Stimulated activated CD8-positive, alpha-beta memory T cell treated with anti-CD3 and anti-CD28 coated beads, Interleukin-7, amount 100 ng/mL, for 1 hour (primary cell): ENCODE measurements at regions not wholly inside any gene's neighbourhood (a gene's known extent, or its start where the extent isn't known, plus 50 kb on each side); places are given as distances from the start of the nearest gene placed in this dataset.
"Not testable (repeated sequence)": the region's sequence is repeated elsewhere in the genome, so short reads cannot be mapped to it uniquely, and the experiment has no call there.

Source experiments
- DNase-seq, 2 donors: peaks; one replicate each; pipeline ENCODE4 v3.0.0-alpha.2; 2020; ENCODE audit warnings: low read depth in 2 of 2

GRCh38 chr9:113665064-113665463 is 201.5 kb downstream of the RGS3 start:
- no peak for DNase-seq

DNA sequence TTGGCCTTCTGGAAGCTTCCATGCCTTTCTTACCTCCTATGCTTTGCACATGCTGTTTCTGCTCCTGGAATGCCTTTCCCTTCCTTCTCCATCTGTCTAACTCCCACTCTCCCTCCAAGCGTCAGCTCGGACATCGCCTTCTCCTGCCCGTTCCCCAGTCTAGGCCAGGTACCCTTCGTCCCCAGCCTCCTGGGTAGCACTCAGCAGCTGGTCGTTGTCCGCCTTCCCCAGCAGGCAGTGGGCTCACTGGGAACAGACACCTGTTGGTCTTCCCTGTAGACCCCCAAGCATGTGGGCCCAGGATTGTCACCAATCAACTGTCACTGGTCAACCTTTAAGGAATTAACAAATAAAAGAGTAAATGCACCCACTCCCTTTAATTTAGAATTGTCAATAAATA is 202.2 kb downstream of the RGS3 start:
- no peak for DNase-seq

GRCh38 chr9:113668061-113668460 is 204.5 kb downstream of the RGS3 start:
- no peak for DNase-seq

- DNase-seq: no peak
Observed at GRCh38 chr9:113669522-113670115, 206.1 kb downstream of the RGS3 start.

- no peak for DNase-seq
Observed at GRCh38 chr9:113673726-113674125, 202.4 kb upstream of the ZNF618 start.

DNA sequence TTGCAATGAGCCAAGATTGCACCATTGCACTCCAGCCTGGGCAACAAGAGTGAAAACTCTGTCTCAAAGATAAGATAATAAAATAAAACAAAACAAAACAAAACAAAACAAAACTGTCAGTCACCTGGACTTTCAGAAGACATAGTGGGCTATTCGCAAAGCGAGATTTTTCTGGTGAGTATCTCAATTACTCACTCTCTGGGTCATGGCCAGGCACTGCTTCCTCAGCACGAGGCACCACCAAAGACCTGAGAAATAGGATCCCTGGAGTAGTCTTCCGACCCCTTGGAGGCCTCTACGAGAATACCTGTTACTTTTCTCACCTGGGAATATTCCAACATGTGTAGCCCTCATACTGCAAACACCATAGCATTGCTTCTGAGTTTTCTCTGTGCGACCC is 201.7 kb upstream of the ZNF618 start:
- no peak for DNase-seq

DNA sequence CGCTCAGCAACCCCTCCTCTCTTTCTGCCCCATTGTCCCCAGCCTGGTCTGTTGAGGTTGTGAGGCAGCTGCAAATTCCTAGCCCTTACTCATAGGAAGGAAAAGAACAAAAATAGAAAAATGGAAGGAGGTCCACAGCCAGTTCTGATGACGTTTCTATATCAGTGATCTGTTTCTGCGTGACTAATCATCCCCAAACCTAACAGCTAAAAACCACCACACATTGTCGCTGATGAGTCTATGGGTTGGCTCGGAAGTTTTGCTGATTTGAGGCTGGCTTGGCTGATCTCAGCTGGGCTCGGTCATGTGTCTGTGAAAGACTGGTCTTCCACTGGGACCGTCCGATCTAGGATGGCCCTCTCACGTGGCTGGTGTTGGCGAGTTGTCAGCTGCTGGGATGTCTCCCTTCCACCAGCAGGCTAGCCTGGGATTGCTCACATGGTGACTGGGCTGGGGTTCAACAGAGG is 200.6 kb upstream of the ZNF618 start:
- DNase-seq: no peak

DNA sequence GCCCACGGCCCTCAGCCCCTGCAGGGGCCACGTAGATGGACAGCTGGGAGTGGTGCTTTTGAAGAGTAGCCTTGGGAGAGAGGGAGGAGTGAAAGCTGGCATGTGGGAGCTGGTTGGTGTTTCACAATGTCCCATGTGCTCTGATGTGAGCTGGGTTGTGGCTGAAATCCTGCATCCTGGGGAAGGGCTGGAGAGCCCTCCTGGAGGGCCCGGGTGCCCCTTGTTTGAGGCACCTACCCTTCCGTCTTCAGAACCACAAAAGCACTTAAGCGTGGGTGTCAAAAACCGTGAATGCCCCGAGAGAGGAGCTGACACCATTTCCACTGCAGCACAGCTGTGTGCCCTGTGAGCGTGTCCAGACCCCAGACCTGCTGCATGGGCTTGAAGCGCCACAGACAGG is 199.1 kb upstream of the ZNF618 start:
- DNase-seq: no peak

GRCh38 chr9:113677569-113677968 is 198.5 kb upstream of the ZNF618 start:
- no peak for DNase-seq

GRCh38 chr9:113678119-113678858 is 197.8 kb upstream of the ZNF618 start:
- DNase-seq: no peak

DNA sequence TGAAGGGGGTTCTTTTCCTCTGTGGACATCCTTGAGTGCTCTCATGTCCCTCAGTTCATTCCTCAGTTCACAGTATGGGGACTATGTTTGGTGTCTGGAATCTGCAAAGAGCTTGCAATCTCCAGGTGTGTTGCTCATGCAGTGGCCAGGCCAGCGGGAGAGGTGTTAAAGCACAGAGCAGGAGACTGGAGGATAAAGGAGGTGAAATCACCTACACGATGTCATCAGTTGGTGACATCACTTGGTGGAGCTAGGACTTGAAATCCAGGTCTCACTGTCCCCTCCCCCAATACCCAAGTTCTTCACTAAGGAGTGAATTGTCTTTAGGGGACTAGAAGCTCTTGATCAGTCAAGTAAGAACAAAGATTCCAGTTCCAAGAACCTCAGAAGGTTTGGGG is 197.3 kb upstream of the ZNF618 start:
- no peak for DNase-seq

DNA sequence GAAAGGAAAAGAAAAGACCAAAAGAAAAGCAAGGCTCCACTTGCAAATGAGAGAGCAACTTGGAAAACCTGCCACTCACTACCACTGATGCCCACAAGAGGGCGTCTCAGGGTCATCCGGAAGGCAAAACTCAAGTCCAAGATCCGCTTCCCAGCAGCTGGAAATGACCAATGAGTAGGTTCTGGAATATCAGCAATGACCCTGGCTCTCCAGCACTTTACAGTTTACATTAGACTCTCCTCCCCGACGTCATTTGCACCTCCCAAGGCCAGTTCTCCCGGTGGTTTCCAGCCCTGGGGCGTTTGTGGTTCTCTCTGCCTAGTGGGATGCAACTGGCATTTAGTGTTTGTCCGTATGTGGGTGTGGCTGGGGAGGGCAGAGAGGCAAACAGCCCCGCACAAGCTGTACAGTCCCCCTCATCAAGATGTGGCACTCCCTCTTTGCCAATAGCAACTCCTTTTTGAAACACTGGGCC is 193.8 kb upstream of the ZNF618 start:
- peak in 1 of 2 donors; percentile 7 for DNase-seq

DNA sequence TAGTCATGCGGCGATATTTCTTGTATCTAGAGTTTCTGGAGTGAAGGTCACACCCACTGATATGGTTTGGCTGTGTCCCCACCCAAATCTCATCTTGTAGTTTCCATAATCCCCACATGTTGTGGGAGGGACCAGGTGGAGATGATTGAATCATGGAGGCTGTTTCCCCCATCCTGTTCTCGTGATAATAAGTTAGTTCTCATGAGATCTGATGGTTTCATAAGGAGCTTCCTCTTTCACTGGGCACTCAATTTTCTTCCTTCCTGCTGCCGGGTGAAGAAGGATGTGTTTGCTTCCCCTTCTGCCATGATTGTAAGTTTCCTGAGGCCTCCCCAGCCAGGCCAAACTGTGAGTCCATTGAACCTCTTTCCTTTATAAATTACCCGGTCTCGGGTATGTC is 190.5 kb upstream of the ZNF618 start:
- DNase-seq: not testable (repeated sequence)

DNA sequence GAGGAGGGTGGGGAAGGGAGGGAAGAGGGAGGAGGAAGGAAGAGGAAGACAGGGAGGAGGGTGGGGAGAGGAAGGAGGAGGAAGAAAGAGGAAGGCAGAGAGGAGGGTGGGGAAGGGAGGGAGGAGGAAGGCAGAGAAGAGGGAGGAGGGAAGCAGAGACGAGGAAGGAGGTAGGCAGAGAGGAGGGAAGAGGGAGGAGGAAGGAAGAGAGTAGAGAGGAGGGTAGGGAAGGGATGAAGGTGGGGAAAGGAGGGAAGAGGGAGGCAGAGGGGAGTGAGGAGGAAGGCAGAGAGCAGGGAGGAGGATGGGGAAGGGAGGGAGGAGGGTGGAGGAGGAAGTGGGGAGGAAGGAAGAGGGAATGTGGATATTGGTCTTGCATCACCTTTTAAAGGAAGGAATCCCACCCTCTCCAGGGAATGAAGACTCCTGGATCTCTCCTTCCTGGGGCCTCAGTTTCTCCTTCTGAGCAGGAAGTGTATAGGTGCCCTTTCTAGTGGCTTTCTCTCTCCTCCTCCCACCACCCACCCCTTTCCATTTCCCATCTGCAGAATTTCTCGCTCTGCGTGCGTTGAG is 188.9 kb upstream of the ZNF618 start:
- DNase-seq: no peak

DNA sequence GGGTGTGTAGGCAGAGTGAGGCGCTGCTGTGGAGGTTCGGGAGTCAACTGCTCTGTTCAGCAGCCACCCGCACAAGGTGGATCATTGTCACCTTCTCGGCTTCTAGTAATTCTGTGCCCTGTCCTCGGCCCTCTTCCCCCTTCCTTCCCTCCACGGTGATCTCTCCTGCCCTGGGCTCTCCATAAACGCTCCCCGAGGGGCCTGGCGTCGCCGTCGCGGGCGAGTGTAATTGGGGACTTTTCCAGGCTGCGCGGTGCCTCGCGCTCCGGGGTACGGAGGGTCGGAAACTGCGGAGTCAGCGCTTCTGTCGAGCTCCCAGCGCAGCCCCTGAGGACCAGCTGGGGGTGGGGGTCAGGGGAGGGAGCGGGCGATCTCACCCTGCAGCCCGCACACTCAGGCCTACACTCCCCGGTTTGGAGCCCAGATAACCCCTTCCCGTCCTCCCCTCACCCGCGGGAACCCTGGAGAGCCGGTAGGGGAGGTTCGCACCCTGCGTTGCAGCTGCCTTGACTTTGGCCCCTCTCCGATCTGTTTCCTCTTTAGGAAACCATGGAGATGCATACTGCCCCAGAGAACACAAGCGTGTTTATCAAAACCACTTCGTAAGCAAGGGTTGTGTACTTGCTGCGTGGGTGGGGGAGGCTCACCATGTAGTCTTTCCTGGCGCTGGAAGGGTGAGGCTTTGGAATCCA is 188.3 kb upstream of the ZNF618 start:
- no peak for DNase-seq

GRCh38 chr9:113690055-113690740 is 185.9 kb upstream of the ZNF618 start:
- no peak for DNase-seq

DNA sequence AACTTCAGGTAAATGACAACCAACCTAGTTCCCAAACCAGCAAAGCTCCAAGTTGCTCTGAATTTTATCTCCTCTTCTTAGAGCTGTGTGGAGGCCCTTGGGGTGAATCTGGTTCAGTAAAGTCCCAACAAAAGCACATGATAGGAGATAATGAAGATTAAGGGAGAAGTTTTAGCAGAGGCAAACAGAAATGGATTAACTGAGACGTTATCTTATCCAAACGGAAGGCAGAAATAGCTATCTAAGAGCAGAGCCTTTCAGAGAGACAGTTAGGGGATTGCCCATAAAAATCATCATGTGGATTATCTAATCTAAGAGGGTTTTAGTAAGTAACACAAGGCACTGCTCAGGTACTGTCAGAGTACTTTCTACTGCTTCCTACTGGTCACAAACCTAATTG is 183.9 kb upstream of the ZNF618 start:
- DNase-seq: no peak

GRCh38 chr9:113694912-113695311 is 181.2 kb upstream of the ZNF618 start:
- no peak for DNase-seq

DNA sequence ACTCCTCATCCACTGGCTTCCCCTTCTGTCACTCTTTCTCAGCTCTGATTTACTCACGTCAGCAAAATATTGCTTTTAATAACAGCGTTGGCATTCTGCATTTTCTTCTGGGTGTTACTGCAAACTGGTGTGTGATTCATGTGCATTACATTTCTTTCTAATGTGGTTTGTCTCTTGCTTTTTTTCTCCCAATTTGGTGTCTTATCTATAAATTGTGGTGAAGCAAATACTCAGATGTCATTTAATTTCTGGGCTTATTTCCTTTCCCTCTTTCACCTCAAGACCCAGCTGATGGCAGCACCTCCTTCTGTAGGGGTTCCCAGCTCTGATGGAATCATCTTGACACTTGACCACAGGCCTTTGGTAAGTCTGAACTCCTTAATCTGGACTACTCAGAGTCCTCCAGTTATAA is 180.7 kb upstream of the ZNF618 start:
- no peak for DNase-seq

GRCh38 chr9:113695901-113696300 is 180.2 kb upstream of the ZNF618 start:
- no peak for DNase-seq

DNA sequence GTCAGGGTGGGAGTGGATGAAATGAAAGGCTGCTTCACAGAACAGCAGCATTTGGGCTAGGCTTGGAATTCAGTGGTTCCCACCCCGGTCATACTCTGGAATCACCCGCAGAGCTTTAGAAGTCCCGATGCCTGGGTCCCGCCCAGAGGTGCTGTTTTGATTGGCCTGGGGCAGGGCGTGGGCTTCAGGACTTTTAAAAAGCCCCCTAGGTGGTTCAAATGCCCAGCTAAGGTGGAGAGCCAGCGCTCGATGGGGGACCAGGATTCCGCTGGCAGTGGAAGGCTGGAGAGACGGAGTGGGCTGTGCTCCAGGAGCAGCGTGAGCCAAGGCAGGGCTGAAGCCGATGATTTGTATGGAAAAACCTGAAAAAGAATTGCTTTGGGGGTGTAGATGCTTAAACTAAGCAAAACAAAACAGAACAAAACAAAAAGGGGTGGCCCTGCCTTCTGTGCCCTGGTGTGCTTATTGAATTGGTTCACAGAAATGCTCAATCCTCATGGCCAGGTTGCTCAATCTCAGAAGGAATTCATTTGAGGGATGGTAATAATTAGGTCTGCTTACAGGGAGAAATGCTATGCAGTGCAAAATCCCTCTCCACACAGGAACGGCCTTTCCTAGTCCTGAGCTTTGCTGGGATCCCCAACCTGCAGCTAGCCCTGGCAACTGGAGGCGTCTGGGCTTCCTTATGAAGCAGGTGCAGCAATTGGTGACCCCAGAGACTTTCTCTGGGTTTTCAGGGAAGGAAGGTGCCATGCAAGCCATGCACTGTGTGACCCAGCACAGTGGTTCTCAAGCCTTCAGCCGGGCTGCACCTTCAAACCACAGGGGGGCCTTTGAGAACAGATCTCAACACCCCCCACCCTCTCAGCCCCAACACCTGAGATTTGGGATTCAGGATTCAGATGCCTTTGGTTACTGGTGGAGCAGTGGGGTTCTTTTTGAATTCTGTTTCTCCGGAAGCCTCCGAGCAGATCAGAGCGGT is 174.0 kb upstream of the ZNF618 start:
- no peak for DNase-seq
